GM18519 (cell line): ENCODE measurements at regions not wholly inside any gene's neighbourhood (a gene's known extent, or its start where the extent isn't known, plus 50 kb on each side); places are given as distances from the start of the nearest gene placed in this dataset.

Experiments
- ATAC-seq: cut with Tn5 transposase; IDR thresholded peaks from one replicate; pipeline ENCODE4 v1.9.1; 2021; ENCODE audit warnings: mild to moderate bottlenecking, moderate library complexity; ENCODE audit not compliant: unreplicated experiment, low FRiP score

DNA sequence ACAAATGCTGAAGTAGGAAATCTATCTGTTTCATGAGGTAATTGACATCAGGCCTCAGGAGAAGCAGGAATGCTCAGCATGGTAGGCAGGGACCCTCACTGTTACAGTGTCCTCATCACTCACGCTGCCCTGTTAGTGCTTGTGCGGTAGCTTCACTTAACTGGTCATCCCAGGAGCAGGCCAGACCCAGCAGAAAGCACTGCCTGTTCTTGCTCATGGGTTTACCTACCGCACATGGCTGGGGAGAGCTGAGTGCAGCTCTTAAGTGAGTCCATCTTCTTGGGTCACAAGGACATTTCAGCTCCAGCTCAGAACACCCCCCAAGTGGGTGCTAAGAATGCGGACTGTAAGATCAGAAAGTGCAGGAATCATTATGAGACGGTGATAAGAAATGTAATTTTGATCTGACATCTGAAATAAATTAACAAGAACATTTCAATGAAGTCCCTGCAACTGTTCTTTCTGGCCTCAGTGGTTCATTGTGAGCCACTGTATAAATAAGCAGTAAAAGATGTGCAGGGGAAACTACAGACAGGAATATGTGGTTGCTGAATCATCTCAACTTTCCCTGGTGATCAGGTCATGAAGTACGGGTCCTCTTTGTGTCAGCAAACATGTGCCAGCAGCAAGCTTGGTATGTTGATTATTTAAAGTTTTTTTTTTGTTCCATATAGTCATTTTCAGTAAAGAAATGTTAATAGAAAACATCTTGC is 757.7 kb upstream of the TMEM132C start:
- ATAC-seq, result no peak

DNA sequence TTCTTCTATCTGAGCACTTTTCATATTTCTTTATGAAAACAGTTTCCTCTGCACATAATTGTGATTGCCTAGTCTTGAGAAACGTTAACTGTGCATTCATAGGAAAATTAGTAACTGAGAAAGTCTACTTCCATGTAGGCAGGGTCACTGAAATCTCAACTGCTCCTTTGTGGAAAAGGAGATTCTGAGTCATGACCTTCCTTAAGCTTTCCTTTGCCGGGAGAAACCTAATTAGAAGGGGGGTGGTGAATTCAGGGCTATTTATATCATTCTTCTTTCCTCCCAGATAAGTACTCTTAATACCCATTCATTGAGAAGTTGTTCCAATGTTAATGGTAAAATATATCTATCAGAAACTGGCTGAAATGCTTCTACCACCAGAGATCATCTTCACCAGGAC is 751.0 kb upstream of the TMEM132C start:
- ATAC-seq, result no peak

DNA sequence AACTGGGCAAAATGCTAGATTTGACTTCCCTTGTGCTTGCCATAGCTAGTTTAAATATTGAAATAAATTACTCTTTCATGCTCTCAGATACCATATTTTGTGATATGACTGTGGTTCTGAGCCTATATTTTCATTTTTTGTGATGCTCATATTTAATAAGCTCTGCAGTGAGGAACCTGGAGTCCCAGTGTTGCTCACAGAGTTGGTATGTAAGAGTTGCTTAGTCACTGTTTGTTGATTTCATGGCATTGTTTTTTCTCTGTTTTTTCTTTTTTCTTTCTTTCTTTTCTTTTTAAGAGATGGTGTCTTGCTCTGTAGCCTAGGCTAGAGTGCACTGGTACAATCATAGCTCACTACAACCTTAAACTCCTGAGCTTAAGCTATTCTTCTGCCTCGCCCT is 750.5 kb upstream of the TMEM132C start:
- no peak for ATAC-seq

DNA sequence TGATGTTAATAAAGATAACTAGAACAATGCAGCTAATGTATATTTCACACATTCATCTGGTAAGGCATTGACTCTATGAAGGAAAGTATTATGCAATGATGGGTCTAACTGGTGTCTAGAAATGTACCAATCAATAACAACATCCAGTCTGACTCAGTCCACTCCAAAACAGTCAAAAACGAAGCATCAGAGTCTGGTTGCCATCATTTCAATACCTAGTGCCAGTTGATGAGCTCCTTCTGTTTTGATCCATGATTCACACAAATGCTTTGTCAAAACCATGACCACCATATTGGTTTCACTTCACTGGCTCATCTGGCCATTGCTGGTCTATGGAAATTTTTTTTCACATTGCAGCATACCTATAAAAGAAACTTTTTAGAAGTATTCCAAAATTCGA is 747.2 kb upstream of the TMEM132C start:
- ATAC-seq, result no peak

DNA sequence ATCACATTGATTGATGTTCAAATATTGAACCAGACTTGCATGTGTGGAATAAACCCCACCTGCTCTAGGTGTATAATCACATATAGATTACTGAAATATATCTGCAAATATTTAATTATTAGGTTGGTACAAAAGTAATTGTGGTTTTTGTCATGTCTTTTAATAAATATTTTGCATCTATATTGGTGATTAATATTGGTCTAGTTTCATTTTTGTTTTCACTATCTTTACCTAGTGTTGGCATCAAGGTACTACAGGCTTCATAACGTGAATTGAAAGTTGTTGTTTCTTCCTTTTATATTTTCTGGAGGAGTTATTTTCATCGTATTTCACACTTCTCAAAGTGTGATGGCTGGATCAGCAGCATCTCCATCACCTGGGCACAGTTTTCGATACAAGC is 740.0 kb upstream of the TMEM132C start:
- no peak for ATAC-seq

DNA sequence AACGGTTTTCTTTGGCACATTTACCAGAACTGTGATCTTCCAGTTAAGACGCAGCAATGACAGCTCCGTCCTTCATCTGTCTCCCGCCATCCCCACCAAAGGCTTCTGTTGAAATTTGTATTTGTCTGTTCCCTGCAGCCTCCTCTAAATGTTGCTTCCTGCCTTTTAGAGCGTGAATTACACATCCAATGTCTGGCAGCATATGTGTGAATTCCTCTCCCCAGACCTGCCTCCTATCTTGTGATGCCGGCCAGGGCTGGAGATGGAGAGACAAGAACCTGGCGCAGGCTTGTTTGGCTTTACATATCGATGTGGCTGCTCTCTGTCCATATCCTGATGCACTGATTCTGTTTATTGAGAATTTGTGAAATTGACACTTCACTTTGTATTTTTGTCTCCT is 738.4 kb upstream of the TMEM132C start:
- ATAC-seq, result no peak

DNA sequence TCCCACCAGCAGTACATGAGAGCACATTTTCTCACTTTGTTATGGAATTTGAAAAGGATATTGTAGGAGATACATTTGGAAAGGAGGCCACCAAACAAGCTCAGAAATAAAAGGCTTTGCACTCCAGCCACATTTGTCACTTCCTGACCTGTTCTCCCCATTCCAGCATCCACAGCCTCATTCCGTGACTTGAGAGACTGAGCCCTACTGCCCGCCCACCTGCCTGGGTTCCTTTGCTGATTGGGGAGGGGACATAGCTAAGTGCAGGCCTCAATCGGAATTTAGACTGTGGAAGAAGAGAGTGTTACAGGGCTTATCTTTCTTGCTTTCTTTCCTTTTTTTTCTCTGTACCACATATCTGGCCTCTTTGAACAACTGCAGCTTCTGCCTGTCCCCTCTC is 735.4 kb upstream of the TMEM132C start:
- no peak for ATAC-seq

DNA sequence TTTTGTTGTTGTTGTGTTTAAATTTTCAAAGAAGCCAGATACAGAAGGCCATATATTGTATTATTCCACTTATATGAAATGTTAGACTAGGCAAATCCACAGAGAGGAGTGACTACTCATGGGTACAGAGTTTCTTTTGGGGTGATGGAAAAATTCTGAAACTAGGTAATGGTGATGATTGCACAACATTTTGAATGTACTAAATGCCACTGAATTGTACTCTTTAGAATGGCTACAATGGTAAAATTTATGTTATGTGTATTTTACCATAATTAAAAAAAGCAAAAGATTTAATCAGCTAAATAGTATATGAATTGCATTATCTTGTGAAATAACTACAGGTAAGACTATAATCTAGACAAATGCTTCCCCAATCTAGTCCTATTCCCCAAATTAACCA is 733.6 kb upstream of the TMEM132C start:
- no peak for ATAC-seq

DNA sequence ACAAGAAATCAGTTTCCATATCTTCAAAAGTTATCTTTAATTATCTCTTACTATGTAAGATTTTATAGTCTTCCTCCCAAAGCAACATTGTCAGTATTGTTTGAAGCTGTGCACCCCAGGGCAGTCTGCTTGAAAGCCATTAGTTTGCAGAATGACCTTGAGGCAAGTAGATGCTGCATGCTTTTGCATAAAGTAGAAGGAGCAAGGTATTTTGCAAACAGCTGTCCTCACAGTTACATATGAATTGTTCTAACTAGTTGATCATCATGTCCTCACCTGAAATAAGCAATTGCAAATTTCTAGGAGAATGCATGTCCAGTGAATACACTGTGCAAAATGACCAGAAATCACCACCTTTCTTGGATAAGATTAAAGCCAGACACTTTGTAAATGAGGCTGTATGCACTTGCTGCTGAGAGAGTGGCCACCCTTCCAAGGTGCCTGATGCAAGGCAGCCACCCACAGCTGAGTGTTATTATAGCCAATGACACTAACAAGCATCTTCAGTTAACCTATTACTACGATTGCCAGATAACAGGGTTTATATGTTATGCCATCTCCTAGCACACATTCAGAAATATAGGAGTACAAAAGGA is 730.0 kb upstream of the TMEM132C start:
- no peak for ATAC-seq

DNA sequence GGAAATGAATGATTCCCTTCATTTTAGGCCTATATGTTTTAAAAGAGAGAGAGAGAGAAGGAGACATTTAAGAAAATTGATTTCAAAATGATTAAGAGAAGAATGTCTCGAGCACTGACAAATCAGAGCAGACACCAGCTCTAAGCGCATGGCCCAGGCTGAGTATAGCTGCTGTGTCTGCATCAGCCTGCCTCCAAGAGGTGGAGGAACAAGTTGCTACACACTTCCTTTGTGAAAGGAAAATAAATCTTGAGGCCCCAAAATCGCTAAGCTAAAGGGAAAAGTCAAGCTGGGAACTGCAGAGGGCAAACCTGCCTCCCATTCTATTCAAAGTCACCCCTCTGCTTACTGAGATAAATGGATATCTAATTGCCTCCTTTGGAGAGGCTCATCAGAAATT is 728.7 kb upstream of the TMEM132C start:
- no peak for ATAC-seq

DNA sequence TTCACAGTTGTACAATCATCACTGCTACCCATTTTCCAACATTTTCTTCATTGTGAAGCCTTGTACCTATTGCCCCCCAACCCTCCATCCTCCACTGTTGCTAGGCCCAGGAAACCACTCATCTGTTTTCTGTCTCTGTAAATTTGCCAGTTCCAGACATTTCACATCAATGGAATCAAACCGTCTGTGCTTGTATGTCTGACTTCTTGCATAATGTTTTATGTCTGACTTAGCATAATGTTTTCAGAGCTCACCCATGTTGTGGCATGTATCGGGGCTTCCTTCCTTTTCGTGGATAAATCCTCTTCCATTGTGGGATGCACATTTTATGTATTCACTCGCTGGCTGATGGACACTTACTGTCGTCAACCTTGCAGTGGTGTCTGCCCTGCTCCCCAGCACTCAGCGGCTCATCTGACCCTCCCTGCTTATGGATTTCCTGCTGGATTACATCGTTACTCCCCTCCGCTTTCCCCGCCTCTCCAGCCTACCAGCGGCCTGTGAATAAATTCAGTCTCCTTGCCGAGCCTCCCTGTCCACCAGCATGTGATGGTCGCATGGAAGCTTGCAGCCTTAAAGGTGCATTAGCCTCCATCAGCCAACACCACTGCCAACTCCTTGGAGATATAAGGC is 727.6 kb upstream of the TMEM132C start:
- no peak for ATAC-seq

DNA sequence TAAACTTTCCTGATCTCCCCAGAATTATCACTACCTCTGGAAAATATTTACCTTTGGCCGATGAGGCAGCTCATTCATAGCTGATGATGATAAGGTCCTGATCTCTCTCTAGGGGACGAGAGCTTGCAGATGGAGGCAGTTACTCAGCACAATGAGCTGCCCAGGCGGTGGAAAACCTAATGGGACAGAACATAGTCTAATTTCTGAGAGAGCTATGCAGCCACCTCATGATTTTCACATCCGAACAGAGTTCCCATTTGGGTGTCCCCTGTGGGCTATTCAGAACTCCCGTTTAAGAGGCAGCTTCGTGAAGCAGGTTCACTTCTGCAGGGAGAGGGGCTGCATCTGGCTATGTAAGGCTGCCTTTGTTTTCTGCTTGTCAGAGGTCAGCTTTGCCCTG is 724.6 kb upstream of the TMEM132C start:
- ATAC-seq, result no peak

DNA sequence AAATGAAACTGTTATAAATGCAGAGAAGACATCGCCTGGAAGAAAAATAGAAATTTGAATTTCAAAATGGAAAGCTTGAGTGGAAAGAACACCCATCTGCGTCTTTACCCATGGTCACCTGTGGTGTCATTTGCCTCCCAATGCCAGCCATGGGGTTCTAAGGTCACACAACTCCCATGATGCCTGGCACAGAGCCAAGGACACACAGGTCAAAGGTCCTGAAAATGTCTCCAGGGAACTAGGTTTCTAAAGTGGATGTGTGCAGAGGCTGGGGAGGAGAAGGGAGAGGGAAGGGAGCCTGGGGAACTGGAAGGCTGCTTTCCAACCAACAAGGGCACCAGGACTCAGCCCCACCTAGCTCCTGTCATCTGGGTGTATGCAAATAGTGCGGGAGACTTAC is 724.0 kb upstream of the TMEM132C start:
- no peak for ATAC-seq

DNA sequence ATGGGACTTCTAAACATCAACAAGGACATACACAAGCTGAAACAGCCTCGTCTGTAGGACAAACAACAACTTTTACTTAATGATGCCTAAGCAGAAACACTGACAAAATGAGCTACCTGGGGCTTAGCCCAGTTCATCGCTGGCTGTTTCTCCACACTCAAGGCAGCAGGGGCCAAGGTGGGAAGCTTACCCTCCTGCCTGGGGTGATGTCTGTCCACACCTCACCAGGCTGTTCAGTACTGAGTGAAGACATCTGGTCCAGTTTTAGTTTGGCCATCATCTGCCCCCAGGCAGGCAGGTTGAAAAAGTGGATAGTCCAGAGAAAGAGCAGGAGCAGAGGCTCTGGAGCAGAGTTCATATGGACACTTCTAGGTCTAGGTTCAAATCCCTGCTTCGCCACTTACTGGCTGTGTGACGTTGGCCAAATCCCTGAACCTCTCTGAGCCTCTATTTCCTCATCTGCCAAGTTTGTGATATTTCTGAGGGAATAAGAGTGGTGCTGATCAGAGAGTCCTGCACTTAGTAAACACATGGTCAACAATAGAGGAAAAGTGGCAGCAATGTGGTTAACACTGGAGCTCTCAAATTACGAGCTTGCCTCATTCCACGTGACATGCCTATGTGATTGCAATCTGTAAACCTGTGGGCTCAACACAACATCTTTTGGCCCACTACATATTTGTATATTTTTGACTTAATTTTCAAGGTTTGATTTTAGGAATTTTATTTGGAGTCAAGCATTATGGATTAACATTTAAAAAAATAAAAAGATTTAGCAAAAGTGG is 720.1 kb upstream of the TMEM132C start:
- ATAC-seq, result no peak

DNA sequence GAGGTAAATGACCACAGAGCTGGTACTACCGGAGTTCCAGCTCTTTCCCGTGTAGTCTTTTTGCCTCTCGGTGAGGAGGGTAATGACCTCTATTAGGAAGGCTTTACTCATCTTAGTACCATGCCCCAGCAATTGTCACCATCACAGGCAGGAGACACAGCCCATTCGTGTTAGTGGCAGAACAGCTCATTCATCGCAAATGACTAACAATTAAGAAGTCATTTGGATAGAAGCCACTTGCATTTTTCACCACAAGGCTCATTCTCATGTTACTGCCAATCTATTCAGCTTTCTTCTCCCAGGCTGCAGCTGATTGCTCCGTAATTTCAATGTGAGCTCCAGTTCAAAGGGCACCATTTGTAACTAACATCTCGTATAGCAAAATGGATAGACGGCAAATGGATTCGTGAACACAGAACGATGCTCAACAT is 718.8 kb upstream of the TMEM132C start:
- no peak for ATAC-seq

DNA sequence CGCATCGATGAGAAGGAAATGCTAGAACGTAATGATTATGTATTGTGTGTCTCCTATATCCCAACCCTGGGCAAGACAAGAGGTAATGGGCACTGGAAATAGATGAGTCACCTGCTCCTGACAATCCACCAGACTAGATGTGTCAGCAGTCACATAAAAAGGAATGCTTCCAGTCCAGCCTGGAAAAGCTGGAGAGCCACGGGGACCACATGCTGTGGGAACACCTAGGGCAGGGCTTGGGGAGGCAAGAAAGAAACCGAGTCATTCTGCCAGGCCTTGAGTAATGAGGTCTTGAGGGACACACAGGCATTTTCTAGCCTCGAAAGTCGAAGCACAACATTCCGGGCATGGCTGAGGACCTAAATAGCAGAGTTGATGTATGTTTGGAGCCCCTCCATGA is 716.7 kb upstream of the TMEM132C start:
- ATAC-seq, result no peak

DNA sequence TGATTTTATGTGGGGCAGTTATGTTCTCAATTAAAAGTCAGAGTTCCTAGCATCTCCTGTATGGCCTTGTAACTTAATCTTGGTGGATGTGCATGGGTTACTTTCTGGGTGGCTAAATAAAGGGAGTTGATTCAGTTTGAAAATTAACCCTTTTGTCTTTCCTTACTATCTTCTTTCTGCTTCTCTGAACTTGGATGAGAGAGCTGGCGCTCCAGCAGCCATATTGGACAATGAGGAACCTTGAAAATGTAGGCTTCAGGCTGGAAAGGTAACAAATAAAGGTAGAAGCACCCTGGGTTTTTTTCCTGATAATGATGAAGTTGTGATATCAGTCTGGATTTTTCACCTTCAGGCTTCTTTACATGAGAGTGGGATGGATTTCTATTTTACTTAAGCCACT is 714.1 kb upstream of the TMEM132C start:
- ATAC-seq, result no peak

DNA sequence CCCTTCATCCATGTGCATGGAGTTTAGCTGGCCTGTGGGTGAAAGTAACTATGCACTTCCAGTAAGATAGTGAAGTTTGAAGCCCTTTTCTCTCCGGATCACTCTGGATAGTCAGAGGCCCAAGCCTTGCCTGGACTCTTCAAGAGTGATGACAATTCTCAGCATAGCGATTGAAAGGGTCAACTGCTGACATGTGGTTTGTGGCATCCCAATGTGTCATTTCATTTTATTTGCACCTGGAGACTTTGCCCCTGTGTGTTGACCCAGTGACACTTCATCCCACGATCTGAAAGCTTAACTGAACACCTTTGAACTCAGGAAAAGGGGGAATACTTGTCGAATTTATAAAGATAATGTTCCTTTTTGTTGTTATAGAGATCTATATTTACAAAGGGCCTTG is 711.9 kb upstream of the TMEM132C start:
- no peak for ATAC-seq

DNA sequence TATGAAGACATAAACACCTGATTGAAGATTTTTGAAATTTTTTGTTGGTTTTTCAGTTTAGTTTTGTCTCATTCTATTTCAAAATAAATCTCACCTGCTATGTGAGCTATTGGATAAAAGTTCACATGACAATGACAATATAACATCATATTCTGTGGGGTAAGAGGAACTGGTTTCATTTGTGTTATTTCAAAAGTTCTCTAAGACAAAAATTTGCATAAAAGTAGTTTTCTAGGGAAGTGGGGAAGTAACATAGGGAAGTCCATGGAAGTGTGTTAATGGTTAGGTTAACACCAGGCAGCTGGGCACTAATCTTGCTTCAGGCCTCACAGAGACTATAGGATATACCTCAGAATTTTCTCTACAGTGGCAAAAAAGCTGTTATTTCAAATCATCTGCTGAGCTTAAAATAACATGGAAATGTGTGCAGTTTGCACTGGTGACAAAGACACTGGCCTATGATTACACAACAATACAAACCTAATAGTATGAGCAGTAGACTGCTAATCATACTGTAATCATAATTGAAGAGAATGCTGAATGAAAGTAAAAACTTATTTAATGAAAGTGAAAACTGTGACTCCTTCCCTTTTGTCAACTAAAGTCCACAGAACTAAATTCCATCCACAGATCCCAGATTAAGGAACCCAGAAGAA is 710.6 kb upstream of the TMEM132C start:
- ATAC-seq, result no peak

DNA sequence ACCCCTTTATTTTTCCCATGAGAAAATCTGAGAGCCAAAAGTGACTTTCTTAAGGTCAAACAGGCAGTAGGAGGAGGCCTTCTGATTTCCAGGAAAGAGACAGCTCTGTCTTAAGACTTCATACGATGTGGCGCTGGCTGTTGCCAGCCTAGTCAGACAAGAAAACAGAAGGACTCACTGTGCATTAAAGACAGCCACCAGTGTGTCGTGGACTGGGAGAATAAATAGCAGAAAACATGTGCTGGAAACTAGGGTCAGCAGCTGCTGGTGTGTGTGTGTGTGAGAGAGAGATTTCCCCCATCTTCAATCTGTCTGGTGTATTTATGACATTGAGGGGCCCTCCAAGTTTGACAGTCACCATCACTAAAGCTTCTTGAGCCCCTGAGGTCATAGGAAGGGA is 708.6 kb upstream of the TMEM132C start:
- ATAC-seq, result no peak
